ENCODE measurements at regions not wholly inside any gene's neighbourhood (a gene's known extent, or its start where the extent isn't known, plus 50 kb on each side); places are given as distances from the start of the nearest gene placed in this dataset.
A peak's percentile ranks its signal among the peaks of the same experiment; 100 is the strongest.

DNA sequence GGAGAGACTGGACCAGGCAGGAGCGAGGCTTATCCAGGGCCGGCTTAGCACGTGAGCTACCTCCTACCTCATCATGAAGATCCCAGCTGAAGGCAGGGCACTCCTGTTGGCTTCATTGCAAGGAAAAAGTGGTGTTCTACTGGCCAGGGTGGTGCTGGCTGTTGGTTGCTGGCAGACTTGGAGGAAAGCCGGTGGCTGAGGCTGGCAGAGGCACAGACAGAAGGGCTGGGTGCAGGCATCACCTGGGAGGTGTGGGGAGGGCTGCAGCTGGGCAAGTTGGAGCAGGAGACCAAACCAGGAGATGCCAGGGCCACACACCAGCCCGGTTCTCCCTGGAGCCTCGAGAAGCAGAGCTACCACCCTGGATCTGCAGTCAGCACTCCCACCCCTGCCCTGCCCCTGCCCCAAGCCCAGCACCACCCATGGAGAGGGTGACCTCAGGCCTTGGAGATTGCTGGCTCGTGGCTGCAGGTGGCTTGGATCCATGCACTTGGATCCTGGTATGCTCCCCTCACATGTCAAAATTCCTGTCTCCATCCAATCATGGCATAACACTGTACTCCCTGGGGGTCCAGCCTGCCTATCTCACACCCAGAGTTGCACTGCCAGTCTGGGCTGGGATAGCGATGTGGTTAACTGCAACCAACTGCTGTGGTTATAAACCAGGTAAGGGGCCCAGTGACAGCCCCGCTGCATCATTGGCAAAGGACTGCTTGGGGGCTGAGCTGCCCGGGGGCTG, 49.7 kb downstream of the GLI2 start:
- in situ Hi-C loops (cut with HindIII; ENCODE audit: low pct_unique_long_range_greater_than_20kb, low sequenced_read_pairs) = no loop called here

DNA sequence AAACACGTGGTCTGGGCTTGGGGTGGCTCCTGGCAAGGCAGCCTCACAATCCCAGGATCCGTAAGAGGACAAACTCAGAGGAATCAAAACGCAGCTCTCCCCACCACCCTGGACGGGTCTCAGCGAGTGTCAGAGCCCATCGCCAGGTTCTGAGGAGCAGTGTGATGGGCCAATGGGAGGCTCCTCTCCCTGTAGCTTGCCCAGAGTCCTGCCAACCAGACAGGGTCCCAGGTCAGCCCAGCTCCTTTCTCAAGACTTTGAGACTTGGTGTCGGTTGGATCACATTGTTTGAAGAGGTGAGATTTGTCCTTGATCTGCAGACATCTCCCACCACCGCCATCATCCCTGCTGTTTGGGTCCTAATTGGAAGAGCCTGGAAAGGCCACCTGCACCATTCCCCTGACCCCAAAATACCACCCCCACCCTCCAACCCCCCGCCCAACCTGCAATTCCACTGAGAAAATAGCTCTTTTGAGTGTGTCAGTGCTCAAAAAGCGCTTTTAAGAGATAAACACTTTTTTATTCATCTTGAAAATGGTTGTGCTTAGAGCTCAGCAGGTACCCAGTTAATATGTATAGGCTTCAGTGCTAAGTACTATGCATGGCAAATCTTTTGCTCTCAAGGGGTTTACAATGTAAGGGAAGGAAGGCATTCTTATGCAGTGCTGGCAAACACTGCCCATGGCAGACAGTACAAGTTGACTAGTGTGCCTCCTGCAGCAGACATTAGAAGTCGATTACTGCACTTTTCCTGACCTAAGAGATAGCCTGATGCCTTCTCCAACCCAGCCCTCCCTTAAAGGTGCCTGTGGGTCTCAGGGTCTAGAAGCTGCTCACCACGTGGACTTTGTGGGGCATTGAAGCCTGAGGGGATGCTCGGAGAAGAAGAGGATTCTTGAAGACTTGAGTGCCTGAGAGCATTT, 50.6 kb downstream of the GLI2 start:
- in situ Hi-C loops (cut with HindIII; ENCODE audit: low pct_unique_long_range_greater_than_20kb, low sequenced_read_pairs) = no loop called here

More for the DNA sequence above, 49.7 kb downstream of the GLI2 start:
- no peak for DNase-seq (ENCODE audit: low read depth)

DNA sequence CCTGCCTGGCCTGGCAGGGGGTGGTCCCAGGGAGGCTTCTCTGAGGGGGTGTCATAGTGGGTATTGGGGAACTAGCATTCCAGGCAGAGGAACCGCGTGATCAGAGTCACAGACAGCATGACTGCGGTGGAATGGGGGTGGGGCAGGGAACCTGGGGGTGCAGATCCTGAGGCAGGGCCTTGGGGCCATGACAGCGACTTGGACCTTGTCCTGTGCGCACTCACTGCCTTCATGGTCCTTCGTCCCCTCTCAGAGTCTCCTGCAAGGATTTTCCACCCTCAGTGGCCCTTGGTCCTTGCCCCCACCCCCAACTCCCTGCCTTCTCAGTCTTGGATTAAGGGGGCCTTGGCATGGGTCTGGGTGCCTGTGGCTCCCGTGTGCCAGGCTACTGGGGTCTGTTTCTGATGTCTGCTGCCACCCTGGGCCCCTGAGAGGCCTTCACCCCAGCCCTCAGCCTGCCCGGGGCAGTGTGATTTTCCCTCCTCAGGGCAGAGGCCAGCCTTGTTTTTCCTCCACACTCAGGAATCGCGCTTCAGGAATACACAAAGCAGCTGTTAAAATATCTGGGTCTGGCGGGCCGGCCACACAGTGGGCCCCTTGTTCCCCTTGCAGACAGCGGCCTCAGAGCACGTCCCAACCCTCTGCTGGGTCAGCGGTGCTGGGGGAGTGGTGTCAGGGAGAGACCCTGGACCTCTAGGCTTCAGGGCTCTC, 51.6 kb downstream of the GLI2 start:
- no peak for DNase-seq (ENCODE audit: low read depth)
- in situ Hi-C loops (cut with HindIII; ENCODE audit: low pct_unique_long_range_greater_than_20kb, low sequenced_read_pairs) = no loop called here

More for the DNA sequence above, 50.6 kb downstream of the GLI2 start:
- no peak for DNase-seq (ENCODE audit: low read depth)

DNA sequence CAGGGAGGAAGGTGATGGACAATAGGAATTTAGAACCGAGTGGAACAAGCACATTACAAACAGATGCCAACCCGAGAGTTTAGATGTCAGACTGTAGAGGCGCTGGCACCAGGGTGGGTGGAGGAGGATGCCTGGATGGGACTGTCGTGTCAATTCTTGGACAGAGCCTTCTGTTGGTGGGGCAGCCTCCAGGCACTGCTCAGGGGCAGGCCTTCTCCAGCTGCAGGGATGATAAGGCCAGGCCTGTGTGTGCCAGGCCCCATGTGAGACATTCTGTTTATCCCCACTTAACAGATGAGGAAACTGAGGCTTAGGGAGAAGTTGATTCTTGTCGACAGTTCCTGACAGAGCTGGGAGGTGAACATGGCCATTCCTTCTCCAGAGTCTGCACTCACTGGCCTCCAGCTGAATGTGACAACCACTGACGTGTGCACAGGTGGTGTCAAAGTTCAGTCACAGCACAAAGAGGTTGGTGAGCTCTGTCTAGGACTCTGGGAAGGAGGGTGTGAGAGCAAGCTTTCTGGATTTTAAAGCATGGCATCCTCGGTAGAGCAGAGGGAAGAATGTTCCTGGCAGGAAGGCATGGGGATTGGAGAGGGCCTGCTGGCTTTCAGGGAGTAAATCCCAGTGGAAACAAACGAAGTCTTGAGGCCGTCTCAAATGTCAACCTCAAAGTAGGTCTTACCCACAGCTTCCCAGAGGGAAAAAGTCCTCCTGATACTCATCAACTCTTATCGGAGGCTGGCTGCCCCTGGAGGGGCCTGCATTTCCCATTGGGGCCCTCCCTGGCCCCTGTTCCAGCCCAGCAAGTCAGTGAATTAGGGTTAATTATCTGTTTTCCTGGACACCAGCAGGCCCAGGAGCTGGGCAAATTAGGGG, 52.4 kb downstream of the GLI2 start:
- in situ Hi-C loops (cut with HindIII; ENCODE audit: low pct_unique_long_range_greater_than_20kb, low sequenced_read_pairs) = no loop called here

DNA sequence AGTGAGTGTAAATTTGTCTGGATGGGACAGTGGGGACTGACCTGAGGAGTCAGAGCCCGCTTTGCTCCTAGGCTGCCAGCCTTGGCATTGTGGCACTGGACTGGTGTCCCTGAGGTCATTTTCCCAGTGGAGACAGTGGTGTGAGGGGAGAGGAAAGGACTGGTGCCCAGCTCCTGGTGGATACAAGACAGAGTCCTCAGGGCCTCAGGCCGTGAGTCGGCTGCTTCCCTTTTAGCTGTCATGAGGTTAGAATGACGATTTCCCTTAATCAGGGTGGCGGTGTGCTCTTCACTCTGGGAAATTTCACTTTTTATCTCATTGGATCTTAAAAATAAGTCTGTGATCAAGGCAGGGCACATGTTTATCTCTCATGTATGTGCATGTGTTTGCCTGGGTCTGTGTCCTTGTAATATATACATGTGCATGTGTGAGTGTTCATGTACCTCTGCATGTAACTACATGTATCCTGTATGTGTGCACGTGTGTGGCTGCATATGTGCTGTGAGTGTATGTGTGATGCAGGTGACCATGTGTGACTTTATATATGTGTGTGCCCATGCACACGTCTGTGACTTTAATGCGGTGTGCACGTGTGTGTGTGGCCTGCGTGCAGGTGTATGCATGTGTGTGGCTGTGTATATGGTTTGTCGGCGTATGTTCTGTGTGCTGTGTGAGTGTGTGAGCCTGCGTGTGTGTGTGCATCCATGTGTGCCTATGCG, 55.7 kb downstream of the GLI2 start:
- no peak for DNase-seq (ENCODE audit: low read depth)
- in situ Hi-C loops (cut with HindIII; ENCODE audit: low pct_unique_long_range_greater_than_20kb, low sequenced_read_pairs) = no loop called here

More for the DNA sequence above, 52.4 kb downstream of the GLI2 start:
- no peak for DNase-seq (ENCODE audit: low read depth)

DNA sequence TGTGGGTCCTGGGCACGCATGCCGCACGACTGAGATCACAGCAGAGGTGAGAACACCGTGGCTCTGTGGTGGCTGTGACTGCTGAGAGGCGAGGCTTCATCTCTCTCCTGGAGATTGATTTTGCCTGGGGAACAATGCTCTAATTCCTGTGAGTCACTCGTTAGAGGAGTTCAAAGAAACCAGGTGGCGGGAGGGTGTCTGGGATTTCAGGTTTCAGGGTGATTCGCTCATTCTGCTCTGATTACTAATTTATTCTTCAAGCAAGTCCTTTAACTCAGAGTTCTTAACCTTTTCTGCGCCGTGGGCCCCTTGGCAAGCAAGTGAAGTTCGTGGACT, 56.3 kb downstream of the GLI2 start:
- in situ Hi-C loops (cut with HindIII; ENCODE audit: low pct_unique_long_range_greater_than_20kb, low sequenced_read_pairs) = no loop called here
- DNase-seq (ENCODE audit: low read depth) = peak; percentile 38

DNA sequence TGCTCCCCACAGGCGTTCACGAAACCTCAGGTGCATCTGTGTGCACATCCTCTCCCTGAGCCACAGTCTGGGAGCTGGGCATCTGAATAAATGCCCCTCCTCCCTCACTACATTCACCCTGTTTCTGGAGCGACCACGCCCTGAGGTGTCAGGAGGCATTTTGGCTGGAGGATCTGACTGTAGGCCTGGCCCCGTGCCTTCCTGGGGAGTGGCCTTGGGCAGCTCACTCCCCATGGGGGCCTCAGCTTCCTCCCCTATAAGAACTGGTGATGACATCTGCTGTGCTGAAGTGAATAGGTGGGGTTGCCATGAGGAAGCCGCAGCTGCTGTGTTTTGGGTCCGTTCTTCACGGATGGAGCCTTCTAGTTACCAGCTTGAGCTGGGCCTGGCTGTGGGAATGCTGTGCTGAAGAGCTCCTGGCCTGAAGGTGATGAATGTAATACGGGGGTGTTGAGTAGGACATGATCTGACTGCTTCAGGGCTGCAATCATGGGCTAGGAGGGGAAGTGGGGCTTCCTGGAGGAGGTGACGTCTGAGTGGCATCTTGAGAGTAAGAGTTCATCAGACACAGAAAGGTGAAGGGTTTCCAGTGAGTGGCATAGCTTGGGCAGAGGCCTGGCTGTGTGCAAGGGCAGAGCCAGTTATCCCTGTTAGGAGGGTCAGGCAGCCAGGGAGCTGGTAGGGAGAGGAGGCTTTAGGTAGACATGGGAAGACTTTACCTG, 58.2 kb downstream of the GLI2 start:
- in situ Hi-C loops (cut with HindIII; ENCODE audit: low pct_unique_long_range_greater_than_20kb, low sequenced_read_pairs) = no loop called here
- DNase-seq (ENCODE audit: low read depth) = no peak

DNA sequence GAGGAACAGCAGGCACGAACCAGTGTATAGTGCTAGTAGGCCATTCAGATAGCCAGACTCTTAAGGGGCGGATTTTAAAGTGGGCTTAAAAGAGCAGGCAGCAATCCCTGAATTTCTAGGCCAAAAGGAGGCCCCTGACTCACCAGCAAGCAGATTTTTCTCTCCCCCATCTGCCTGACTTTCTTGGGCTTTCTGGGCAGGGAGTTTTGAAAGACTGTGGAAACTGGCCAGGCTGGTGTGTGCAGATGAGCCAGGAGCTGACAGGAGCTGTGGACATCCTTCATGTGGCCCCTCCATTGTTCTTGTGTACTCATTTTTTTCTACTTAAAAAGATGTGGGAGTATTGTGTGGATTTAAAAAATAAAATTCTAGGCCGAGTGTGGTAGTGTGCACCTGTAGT, 59.0 kb downstream of the GLI2 start:
- DNase-seq (ENCODE audit: low read depth) = no peak

DNA sequence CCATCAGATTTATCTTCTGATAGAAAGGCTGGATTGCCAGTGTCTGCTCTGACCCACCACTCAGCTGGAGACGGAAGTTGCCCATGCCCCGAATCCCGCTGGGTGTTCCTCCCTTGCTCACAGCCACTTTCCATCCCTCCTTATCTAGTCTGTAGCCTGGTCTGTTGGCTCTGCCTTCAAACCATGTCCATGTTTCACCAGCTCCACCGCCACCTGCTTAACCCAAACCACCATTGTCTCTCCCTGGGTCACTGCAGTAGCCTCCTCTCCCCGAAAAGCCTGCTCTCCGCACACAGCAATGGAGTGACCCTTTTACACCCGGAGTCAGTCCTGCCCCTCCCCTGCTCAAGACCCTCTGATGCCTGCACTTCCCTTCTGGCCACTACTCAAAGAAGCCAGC, 60.4 kb downstream of the GLI2 start:
- in situ Hi-C loops (cut with HindIII; ENCODE audit: low pct_unique_long_range_greater_than_20kb, low sequenced_read_pairs) = no loop called here
- DNase-seq (ENCODE audit: low read depth) = no peak

More for the DNA sequence above, 59.0 kb downstream of the GLI2 start:
- in situ Hi-C loops (cut with HindIII; ENCODE audit: low pct_unique_long_range_greater_than_20kb, low sequenced_read_pairs) = no loop called here

DNA sequence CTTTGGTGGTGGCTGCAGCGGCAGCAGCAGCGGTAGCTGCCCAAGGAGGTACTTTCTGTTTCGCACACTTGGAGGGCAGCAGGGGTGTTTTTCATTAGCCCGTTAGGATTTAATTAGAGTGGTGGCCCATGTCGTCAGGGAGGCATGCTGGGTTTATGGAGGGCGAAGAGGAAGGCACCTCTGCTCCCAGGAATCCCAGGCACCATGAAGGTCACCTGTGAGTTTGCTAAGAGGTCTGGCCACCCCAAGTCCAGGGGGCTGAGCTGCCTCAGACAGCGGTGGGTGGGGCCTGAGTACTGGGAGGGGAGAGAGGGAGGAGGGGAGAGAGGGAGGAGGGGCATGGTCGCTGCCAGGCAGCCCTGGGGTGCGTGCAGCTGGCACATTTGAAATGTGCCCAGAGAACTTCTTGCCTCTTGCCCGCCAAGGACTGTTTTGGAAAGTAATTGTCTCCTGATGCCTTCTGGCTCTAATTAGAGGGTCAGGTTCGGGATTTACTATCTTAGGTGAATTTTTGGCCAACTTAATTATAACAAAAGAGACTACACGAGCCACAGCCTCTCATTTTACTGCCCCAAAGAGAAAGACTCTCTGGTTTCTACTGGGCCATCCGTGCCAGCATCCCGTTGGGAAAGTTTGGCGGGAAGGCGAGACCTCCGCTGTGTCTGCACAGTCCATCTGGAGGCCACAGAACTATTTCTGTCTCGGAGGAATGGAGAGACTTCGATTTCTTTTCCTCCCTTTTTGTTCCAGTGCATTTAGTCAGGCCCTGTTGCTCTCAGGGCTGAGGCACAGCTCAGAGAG, 62.0 kb downstream of the GLI2 start:
- in situ Hi-C loops (cut with HindIII; ENCODE audit: low pct_unique_long_range_greater_than_20kb, low sequenced_read_pairs) = no loop called here
- no peak for DNase-seq (ENCODE audit: low read depth)

DNA sequence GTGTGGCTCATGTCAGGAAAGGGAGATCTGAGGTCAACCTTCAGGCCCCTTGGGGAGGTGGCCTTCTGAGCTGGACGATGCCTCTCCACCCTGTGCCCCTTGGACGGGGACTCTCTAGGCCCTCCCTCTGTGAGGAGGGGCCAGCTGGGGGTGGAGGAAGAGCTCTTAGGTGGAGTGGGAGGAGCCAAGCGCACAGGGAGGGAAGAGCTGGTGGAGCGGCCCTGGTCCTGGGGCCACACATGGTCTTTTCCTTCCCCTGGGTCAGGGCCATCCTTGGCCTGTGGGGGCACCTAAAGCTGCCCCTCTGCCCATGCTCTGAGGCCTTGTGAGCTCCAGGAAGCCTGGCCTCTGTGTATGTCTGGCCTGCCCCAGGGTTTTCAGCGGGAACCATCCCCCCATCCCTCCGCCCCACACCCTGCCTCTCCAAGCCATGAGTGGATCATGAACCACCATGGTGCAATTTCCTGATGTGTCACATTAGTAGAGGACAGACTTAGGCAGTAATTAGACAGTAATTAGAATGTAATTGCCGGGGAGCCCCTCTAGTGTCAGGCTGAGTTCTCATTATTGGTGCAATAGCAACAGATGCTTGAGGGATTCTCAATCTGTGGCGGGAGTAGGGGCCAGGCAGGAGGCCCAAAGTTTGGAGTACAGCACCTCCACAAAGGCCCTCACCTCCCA, 63.0 kb downstream of the GLI2 start:
- in situ Hi-C loops (cut with HindIII; ENCODE audit: low pct_unique_long_range_greater_than_20kb, low sequenced_read_pairs) = no loop called here
- DNase-seq (ENCODE audit: low read depth) = no peak

DNA sequence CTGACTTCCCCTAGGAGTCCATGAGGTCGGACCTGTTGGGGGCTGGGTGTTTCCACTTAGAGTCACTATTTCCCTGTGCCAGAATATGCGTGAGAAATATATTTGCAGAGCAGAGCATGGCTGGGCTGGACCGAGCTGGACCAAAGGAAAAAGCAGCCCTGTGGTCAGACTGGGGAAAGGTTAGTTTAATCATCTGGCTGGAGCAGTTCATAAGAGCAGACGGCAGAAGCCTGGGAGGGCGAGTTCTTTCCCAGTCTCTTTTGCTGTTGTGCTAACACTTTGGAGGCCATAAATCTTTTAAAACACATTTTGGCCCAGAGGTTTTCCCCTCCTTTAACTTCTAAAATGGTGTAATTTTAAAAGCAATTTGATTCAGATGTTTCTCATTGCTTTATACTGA, 66.5 kb downstream of the GLI2 start:
- in situ Hi-C loops (cut with HindIII; ENCODE audit: low pct_unique_long_range_greater_than_20kb, low sequenced_read_pairs) = no loop called here
- no peak for DNase-seq (ENCODE audit: low read depth)

DNA sequence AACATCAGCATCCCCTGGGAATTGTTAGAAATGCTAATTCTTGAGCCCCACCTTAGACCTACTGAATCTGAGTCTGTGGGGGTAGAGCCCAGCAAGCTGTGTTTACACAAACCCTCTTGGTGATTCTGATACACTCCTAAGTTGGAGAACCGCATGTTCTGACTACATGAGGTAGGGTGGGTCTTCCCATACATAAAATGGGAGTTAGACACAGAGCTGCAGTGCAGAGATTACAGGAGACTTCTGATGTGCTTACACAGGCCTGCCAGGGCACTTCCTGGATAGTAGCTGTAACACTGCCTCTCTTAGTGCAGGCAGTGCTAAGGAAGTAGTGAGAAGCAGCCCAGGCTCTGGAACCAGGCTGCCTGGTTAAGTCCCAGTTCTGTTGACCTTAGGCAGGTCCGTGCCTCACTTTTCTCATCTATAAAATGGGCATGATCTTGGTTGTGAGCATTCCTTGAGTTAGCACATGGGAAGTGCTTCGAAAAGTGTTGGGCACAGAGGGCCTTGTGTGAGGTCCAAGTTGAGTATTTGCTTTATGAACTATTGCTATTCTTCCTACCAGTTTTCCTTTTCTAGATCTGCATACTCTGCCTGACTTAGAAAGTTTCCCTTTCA, 67.3 kb downstream of the GLI2 start:
- DNase-seq (ENCODE audit: low read depth) = no peak
- in situ Hi-C loops (cut with HindIII; ENCODE audit: low pct_unique_long_range_greater_than_20kb, low sequenced_read_pairs) = no loop called here

DNA sequence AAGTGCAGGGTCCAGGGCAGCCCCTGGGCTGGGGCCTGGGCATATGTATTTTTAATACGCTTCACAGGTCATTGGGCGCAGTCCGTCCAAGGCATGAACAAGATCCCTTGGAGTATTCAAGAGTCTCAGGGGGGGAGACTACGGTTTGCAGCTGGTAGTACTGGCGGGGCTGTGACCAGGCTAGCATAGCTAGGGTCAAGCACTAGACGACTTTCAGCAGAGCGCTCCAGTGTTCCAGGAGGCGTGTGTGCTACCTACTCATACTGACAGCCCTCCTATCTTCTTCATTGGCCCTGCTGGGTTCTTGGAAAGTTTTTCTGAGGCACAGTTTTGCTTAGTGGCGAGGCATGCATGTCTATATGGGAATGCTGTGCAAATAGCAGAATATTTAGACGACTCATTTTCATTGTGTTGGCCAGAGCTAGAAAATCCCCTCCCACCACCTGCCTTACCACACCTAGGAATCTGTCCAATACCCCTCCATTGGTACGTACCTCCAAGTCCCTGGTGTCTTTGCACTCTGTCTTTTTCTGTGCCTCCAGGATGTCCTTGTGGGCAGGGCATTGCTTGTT, 68.2 kb downstream of the GLI2 start:
- in situ Hi-C loops (cut with HindIII; ENCODE audit: low pct_unique_long_range_greater_than_20kb, low sequenced_read_pairs) = no loop called here
- peak; percentile 41 for DNase-seq (ENCODE audit: low read depth)

DNA sequence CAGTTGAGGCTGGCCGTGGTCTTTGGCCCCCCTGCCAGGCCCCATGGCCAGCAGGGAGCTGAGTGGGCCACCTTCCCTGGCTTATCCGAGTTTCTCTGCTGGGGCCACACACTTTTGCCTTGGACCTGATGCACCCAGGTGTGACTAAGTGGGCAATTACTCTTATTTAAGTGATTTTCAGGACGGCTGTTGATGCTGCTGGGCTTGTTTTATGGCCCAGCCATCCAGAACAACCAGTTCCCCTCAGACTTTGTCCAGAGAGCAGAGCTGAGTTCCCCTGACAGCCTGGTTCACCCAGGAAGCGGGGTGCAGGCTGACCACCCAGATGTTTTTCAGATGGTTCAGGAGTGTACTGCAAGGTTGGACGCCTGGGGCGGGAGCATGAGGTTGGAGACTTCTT, 68.8 kb downstream of the GLI2 start:
- no peak for DNase-seq (ENCODE audit: low read depth)
- in situ Hi-C loops (cut with HindIII; ENCODE audit: low pct_unique_long_range_greater_than_20kb, low sequenced_read_pairs) = no loop called here
